Subcutaneous abdominal adipose tissue (tissue), 5 donors: ENCODE measurements at regions not wholly inside any gene's neighbourhood (a gene's known extent, or its start where the extent isn't known, plus 50 kb on each side); places are given as distances from the start of the nearest gene placed in this dataset.

Source experiments
- H3K27ac ChIP-seq: one replicate; pipeline ENCODE4 v1.7.0; 2013; ENCODE audit warnings: low read depth, mild to moderate bottlenecking, inconsistent platforms, low read length, moderate library complexity
- H3K27me3 ChIP-seq, 5 donors: one replicate each; pipeline ENCODE4 v1.7.0; 2013; ENCODE audit warnings: low read length in 5 of 5, inconsistent platforms in 1 of 5; ENCODE audit not compliant: control insufficient read depth in 5 of 5, insufficient read depth in 4 of 5
- H3K36me3 ChIP-seq, 5 donors: one replicate each; pipeline ENCODE4 v1.7.0; 2013; ENCODE audit warnings: low read length in 5 of 5; ENCODE audit not compliant: control insufficient read depth in 5 of 5, insufficient read depth in 5 of 5
- H3K4me1 ChIP-seq, 5 donors: one replicate each; pipeline ENCODE4 v1.7.0; 2013; ENCODE audit warnings: low read length in 5 of 5, mild to moderate bottlenecking in 3 of 5, moderate library complexity in 1 of 5; ENCODE audit not compliant: control insufficient read depth in 5 of 5, insufficient read depth in 5 of 5
- H3K4me3 ChIP-seq, 5 donors: one replicate each; pipeline ENCODE4 v1.7.0; 2013; ENCODE audit warnings: low read length in 5 of 5, low read depth in 1 of 5
- H3K9ac ChIP-seq, 5 donors: one replicate each; pipeline ENCODE4 v1.7.0; 2013; ENCODE audit warnings: low read length in 5 of 5, mild to moderate bottlenecking in 4 of 5, moderate library complexity in 3 of 5
- H3K9me3 ChIP-seq, 5 donors: one replicate each; pipeline ENCODE4 v1.7.0; 2013; ENCODE audit warnings: low read length in 5 of 5; ENCODE audit not compliant: control insufficient read depth in 5 of 5
- donor health status: healthy.
- donor health status: healthy.
- donor health status: healthy.
- donor health status: healthy.
- donor health status: healthy.

- Histone ChIP-seq H3K9me3 (peaks cover 0 to 3% (median 0%) of the 10 kb centered on the region in 5 donors), H3K4me1 (no peaks in the 10 kb centered on the region), H3K27me3 (no peaks in the 10 kb centered on the region), H3K4me3 (no peak overlapping the region), H3K9ac (no peak overlapping the region), H3K27ac (no peak overlapping the region), H3K36me3 (no peaks in the 10 kb centered on the region)
These were observed 316.7 kb downstream of the GABRG2 start for GRCh38 chr5:162384225-162384624.

GRCh38 chr5:162391833-162392232, 324.3 kb downstream of the GABRG2 start:
- Histone ChIP-seq H3K9ac (no peak overlapping the region), H3K36me3 (no peaks in the 10 kb centered on the region), H3K27ac (no peak overlapping the region), H3K4me1 (no peaks in the 10 kb centered on the region), H3K9me3 (peaks cover 0 to 13% (median 5%) of the 10 kb centered on the region in 5 donors), H3K27me3 (no peaks in the 10 kb centered on the region), H3K4me3 (no peak overlapping the region)

GRCh38 chr5:162392336-162392735, 324.8 kb downstream of the GABRG2 start:
- Histone ChIP-seq H3K4me1 (no peaks in the 10 kb centered on the region), H3K36me3 (no peaks in the 10 kb centered on the region), H3K27ac (no peak overlapping the region), H3K9ac (no peak overlapping the region), H3K9me3 (peaks cover 0 to 13% (median 5%) of the 10 kb centered on the region in 5 donors), H3K27me3 (no peaks in the 10 kb centered on the region), H3K4me3 (no peak overlapping the region)

GRCh38 chr5:162393534-162393933, 326.0 kb downstream of the GABRG2 start:
- no peak overlapping the region for H3K4me3 ChIP-seq
- peaks cover 0 to 13% (median 5%) of the 10 kb centered on the region in 5 donors for H3K9me3 ChIP-seq
- H3K27ac ChIP-seq: no peak overlapping the region
- H3K4me1 ChIP-seq: no peaks in the 10 kb centered on the region
- no peaks in the 10 kb centered on the region for H3K27me3 ChIP-seq
- H3K36me3 ChIP-seq: no peaks in the 10 kb centered on the region
- no peak overlapping the region for H3K9ac ChIP-seq

- no peak overlapping the region for H3K27ac ChIP-seq
- no peak overlapping the region for H3K4me3 ChIP-seq
These were observed 340.0 kb downstream of the GABRG2 start for GRCh38 chr5:162407614-162408013.

GRCh38 chr5:162410365-162410764, 342.8 kb downstream of the GABRG2 start:
- Histone ChIP-seq H3K4me3 (no peak overlapping the region), H3K27ac (no peak overlapping the region), H3K4me1 (no peaks in the 10 kb centered on the region), H3K9ac (no peak overlapping the region), H3K36me3 (no peaks in the 10 kb centered on the region), H3K9me3 (no peaks in the 10 kb centered on the region), H3K27me3 (peaks cover 0 to 2% (median 0%) of the 10 kb centered on the region in 5 donors)

More at GRCh38 chr5:162407614-162408013, 340.0 kb downstream of the GABRG2 start:
- H3K36me3 ChIP-seq: no peaks in the 10 kb centered on the region
- no peaks in the 10 kb centered on the region for H3K9me3 ChIP-seq
- H3K9ac ChIP-seq: no peak overlapping the region
- no peaks in the 10 kb centered on the region for H3K4me1 ChIP-seq
- peaks cover 0 to 2% (median 0%) of the 10 kb centered on the region in 5 donors for H3K27me3 ChIP-seq

GRCh38 chr5:162429142-162429541, 361.6 kb downstream of the GABRG2 start:
- Histone ChIP-seq H3K4me3 (no peak overlapping the region), H3K27me3 (no peaks in the 10 kb centered on the region), H3K9ac (no peak overlapping the region), H3K27ac (no peak overlapping the region), H3K36me3 (no peaks in the 10 kb centered on the region), H3K9me3 (no peaks in the 10 kb centered on the region), H3K4me1 (no peaks in the 10 kb centered on the region)

- no peaks in the 10 kb centered on the region for H3K36me3 ChIP-seq
- H3K27me3 ChIP-seq: no peaks in the 10 kb centered on the region
- peaks cover 0 to 3% (median 0%) of the 10 kb centered on the region in 5 donors for H3K9me3 ChIP-seq
- H3K27ac ChIP-seq: no peak overlapping the region
- H3K9ac ChIP-seq: no peak overlapping the region
- H3K4me3 ChIP-seq: no peak overlapping the region
- H3K4me1 ChIP-seq: no peaks in the 10 kb centered on the region
These were observed 366.7 kb downstream of the GABRG2 start for GRCh38 chr5:162434281-162434680.

- Histone ChIP-seq H3K9ac (no peak overlapping the region), H3K9me3 (peaks cover 0 to 3% (median 0%) of the 10 kb centered on the region in 5 donors), H3K4me1 (no peaks in the 10 kb centered on the region)
These were observed 368.5 kb downstream of the GABRG2 start for GRCh38 chr5:162436055-162436454.

GRCh38 chr5:162444129-162444762, 376.7 kb downstream of the GABRG2 start:
- Histone ChIP-seq H3K4me3 (no peak overlapping the region), H3K36me3 (no peaks in the 10 kb centered on the region), H3K27ac (no peak overlapping the region), H3K4me1 (no peaks in the 10 kb centered on the region), H3K9ac (no peak overlapping the region), H3K27me3 (no peaks in the 10 kb centered on the region), H3K9me3 (no peaks in the 10 kb centered on the region)

More at GRCh38 chr5:162436055-162436454, 368.5 kb downstream of the GABRG2 start:
- no peaks in the 10 kb centered on the region for H3K27me3 ChIP-seq
- H3K27ac ChIP-seq: no peak overlapping the region
- no peak overlapping the region for H3K4me3 ChIP-seq
- no peaks in the 10 kb centered on the region for H3K36me3 ChIP-seq
